Smooth muscle cell (in vitro differentiated cells): ENCODE measurements at regions not wholly inside any gene's neighbourhood (a gene's known extent, or its start where the extent isn't known, plus 50 kb on each side); places are given as distances from the start of the nearest gene placed in this dataset.

Experiments
- DNase-seq: peaks from one replicate; lab custom pipeline; 2025; ENCODE audit not compliant: unreplicated experiment; lab: John Stamatoyannopoulos, UW
- H2AFZ ChIP-seq: fragments of 200-600 bp; sonication (generic); 2 replicates; pipeline ENCODE4 v1.6.0; 2016; ENCODE audit warnings: antibody characterized with exemption, low read depth, mild to moderate bottlenecking
- H3F3A ChIP-seq: fragments of 200-600 bp; sonication (generic); 2 replicates; pipeline ENCODE4 v1.6.0; 2017; ENCODE audit warnings: antibody characterized with exemption, low read depth
- H3K27ac ChIP-seq: fragments of 200-600 bp; sonication (generic); 2 replicates; pipeline ENCODE4 v1.5.1; 2016; ENCODE audit warnings: low read depth, mild to moderate bottlenecking
- H3K27me3 ChIP-seq: fragments of 200-600 bp; sonication (generic); 2 replicates; pipeline ENCODE4 v1.6.1; 2016; ENCODE audit warnings: low read depth, mild to moderate bottlenecking
- H3K36me3 ChIP-seq: fragments of 200-600 bp; sonication (generic); 2 replicates; pipeline ENCODE4 v1.5.1; 2016; ENCODE audit warnings: low read depth
- H3K4me1 ChIP-seq: fragments of 200-600 bp; sonication (generic); 2 replicates; pipeline ENCODE4 v1.5.1; 2016; ENCODE audit warnings: low read depth
- H3K4me2 ChIP-seq: fragments of 200-600 bp; sonication (generic); 2 replicates; pipeline ENCODE4 v1.6.0; 2016; ENCODE audit warnings: mild to moderate bottlenecking
- H3K4me3 ChIP-seq: fragments of 200-600 bp; sonication (generic); 2 replicates; pipeline ENCODE4 v1.5.1; 2016; ENCODE audit warnings: mild to moderate bottlenecking
- H3K79me2 ChIP-seq: fragments of 200-600 bp; sonication (generic); 2 replicates; pipeline ENCODE4 v1.6.0; 2016; ENCODE audit warnings: low read depth, mild to moderate bottlenecking
- H3K9ac ChIP-seq: fragments of 200-600 bp; sonication (generic); 2 replicates; pipeline ENCODE4 v1.6.0; 2016; ENCODE audit warnings: low read depth
- H3K9me3 ChIP-seq: fragments of 200-600 bp; sonication (generic); replicated peaks from 2 replicates; pipeline ENCODE4 v1.5.1; 2016; ENCODE audit warnings: low read depth
- H4K20me1 ChIP-seq: fragments of 200-600 bp; sonication (generic); 2 replicates; pipeline ENCODE4 v1.6.0; 2016; ENCODE audit warnings: low read depth
- CTCF ChIP-seq: fragments of 200-600 bp; sonication (generic); IDR thresholded peaks from 2 replicates; pipeline ENCODE4 v1.5.1; 2017; ENCODE audit warnings: borderline replicate concordance, mild to moderate bottlenecking, antibody characterized with exemption; ENCODE audit not compliant: insufficient read depth, poor library complexity, severe bottlenecking
- WGBS: methylation state at CpG from one replicate; pipeline ENCODE4 v1.1.7; 2016; ENCODE audit warnings: low lambda C conversion rate; 5-methylcytosine and 5-hydroxymethylcytosine counted together

- H3K4me2 ChIP-seq: no peak overlapping the region
- H3K27me3 ChIP-seq: no peaks in the 10 kb centered on the region
- no peaks in the 10 kb centered on the region for H3K4me1 ChIP-seq
- TF ChIP-seq CTCF: no peak
- no peak for DNase-seq
- 91% methylated on average over 5 of the region's 5 CpGs for WGBS
- H4K20me1 ChIP-seq: no peaks in the 10 kb centered on the region
- H3K79me2 ChIP-seq: no peaks in the 10 kb centered on the region
- no peak overlapping the region for H3K9ac ChIP-seq
- H2AFZ ChIP-seq: no peak overlapping the region
- no peak overlapping the region for H3K4me3 ChIP-seq
- H3K36me3 ChIP-seq: no peaks in the 10 kb centered on the region
- no peak overlapping the region for H3K27ac ChIP-seq
- no peaks in the 10 kb centered on the region for H3K9me3 ChIP-seq
- no peaks in the 10 kb centered on the region for H3F3A ChIP-seq
Observed at GRCh38 chr18:73660931-73661856, 486.4 kb downstream of the FBXO15 start.

- Histone ChIP-seq H3F3A (no peaks in the 10 kb centered on the region), H3K27me3 (no peaks in the 10 kb centered on the region), H3K9ac (no peak overlapping the region), H3K4me2 (no peak overlapping the region), H3K36me3 (no peaks in the 10 kb centered on the region), H4K20me1 (no peaks in the 10 kb centered on the region), H3K27ac (no peak overlapping the region), H2AFZ (no peak overlapping the region), H3K4me3 (no peak overlapping the region), H3K9me3 (no peaks in the 10 kb centered on the region), H3K79me2 (no peaks in the 10 kb centered on the region), H3K4me1 (no peaks in the 10 kb centered on the region)
- no peak for DNase-seq
- TF ChIP-seq CTCF: no peak
Observed at GRCh38 chr18:73656691-73657090, 490.9 kb downstream of the FBXO15 start.

- no peak overlapping the region for H3K4me2 ChIP-seq
- H3K4me1 ChIP-seq: no peaks in the 10 kb centered on the region
- H3K79me2 ChIP-seq: no peaks in the 10 kb centered on the region
- H4K20me1 ChIP-seq: no peaks in the 10 kb centered on the region
- H3K9ac ChIP-seq: no peak overlapping the region
- no peak for DNase-seq
- no peak overlapping the region for H3K4me3 ChIP-seq
- 87% methylated on average over 4 of the region's 4 CpGs for WGBS
- no peak overlapping the region for H2AFZ ChIP-seq
- no peak for TF ChIP-seq CTCF
- no peak overlapping the region for H3K27ac ChIP-seq
- H3K36me3 ChIP-seq: no peaks in the 10 kb centered on the region
- no peaks in the 10 kb centered on the region for H3K27me3 ChIP-seq
- H3K9me3 ChIP-seq: no peaks in the 10 kb centered on the region
- no peaks in the 10 kb centered on the region for H3F3A ChIP-seq
Observed at GRCh38 chr18:73653827-73654226, 493.8 kb downstream of the FBXO15 start.

- TF ChIP-seq CTCF: no peak
- Histone ChIP-seq H3K4me2 (no peak overlapping the region), H3K4me1 (no peaks in the 10 kb centered on the region), H2AFZ (no peak overlapping the region), H3K9me3 (no peaks in the 10 kb centered on the region), H3K27ac (no peak overlapping the region), H3K79me2 (no peaks in the 10 kb centered on the region), H3F3A (no peaks in the 10 kb centered on the region), H4K20me1 (no peaks in the 10 kb centered on the region), H3K9ac (no peak overlapping the region), H3K36me3 (no peaks in the 10 kb centered on the region), H3K27me3 (no peaks in the 10 kb centered on the region), H3K4me3 (no peak overlapping the region)
- DNase-seq: no peak
- WGBS: 83% methylated on average over 3 of the region's 3 CpGs
Observed at GRCh38 chr18:73653251-73653650, 494.4 kb downstream of the FBXO15 start.
